Bronchial epithelial cell (primary cell): ENCODE measurements at regions not wholly inside any gene's neighbourhood (a gene's known extent, or its start where the extent isn't known, plus 50 kb on each side); places are given as distances from the start of the nearest gene placed in this dataset.

Source experiments
- DNase-seq: peaks from one replicate; pipeline ENCODE4 v3.0.0-alpha.2; 2010; ENCODE audit warnings: low read depth
- FAIRE-seq: peaks from 2 replicates; lab custom pipeline; 2011; peaks lifted over from hg19 to GRCh38; lab: Jason Lieb, UNC
- H3K27me3 ChIP-seq: 2 replicates; pipeline ENCODE4 v1.5.1; 2011; ENCODE audit warnings: low read length; ENCODE audit not compliant: control insufficient read depth, insufficient read depth
- H3K36me3 ChIP-seq: 2 replicates; pipeline ENCODE4 v1.5.1; 2011; ENCODE audit warnings: low read length; ENCODE audit not compliant: control insufficient read depth, insufficient read depth
- H3K4me3 ChIP-seq: 2 replicates; pipeline ENCODE4 v1.5.1; 2011; ENCODE audit warnings: mild to moderate bottlenecking, low read depth, low read length, control low read depth
- TF ChIP-seq, protein P1 (sequence below): IDR thresholded peaks from 2 replicates; pipeline ENCODE4 v1.5.1; 2011; ENCODE audit warnings: mild to moderate bottlenecking, moderate library complexity, low read length, control low read depth, inconsistent platforms; ENCODE audit not compliant: insufficient read depth, severe bottlenecking

- TF ChIP-seq, protein P1, sequence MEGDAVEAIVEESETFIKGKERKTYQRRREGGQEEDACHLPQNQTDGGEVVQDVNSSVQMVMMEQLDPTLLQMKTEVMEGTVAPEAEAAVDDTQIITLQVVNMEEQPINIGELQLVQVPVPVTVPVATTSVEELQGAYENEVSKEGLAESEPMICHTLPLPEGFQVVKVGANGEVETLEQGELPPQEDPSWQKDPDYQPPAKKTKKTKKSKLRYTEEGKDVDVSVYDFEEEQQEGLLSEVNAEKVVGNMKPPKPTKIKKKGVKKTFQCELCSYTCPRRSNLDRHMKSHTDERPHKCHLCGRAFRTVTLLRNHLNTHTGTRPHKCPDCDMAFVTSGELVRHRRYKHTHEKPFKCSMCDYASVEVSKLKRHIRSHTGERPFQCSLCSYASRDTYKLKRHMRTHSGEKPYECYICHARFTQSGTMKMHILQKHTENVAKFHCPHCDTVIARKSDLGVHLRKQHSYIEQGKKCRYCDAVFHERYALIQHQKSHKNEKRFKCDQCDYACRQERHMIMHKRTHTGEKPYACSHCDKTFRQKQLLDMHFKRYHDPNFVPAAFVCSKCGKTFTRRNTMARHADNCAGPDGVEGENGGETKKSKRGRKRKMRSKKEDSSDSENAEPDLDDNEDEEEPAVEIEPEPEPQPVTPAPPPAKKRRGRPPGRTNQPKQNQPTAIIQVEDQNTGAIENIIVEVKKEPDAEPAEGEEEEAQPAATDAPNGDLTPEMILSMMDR = no peak
- FAIRE-seq = no peak
- Histone ChIP-seq H3K36me3 (no peaks in the 10 kb centered on the region), H3K4me3 (no peak overlapping the region), H3K27me3 (no peaks in the 10 kb centered on the region)
- DNase-seq = peak; percentile 6
Measured at GRCh38 chrX:45889471-45889870, 655.8 kb downstream of the ZNF674 start.

DNA sequence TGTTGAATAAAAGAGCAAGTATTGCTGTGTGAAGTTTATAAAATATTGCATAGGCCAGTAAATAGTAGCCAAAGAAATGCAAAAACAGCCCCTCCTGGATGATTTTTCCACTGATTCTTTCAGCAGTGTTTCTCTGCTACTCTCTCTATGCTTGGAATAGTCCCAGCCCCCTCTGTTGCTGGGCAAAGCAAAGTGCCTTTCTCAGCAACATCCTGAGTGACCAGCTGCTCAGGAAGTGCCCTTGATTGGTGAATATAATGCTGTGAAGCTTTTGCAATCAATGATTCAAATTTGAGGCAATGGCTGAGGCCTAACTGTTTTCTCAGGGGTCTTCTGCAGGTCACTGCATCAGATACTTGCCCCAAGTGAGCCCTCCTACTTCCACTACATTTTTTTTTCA lies 656.7 kb downstream of the ZNF674 start:
- TF ChIP-seq, protein P1 = no peak
- Histone ChIP-seq H3K27me3 (no peaks in the 10 kb centered on the region), H3K4me3 (no peak overlapping the region), H3K36me3 (no peaks in the 10 kb centered on the region)
- no peak for FAIRE-seq
- no peak for DNase-seq

DNA sequence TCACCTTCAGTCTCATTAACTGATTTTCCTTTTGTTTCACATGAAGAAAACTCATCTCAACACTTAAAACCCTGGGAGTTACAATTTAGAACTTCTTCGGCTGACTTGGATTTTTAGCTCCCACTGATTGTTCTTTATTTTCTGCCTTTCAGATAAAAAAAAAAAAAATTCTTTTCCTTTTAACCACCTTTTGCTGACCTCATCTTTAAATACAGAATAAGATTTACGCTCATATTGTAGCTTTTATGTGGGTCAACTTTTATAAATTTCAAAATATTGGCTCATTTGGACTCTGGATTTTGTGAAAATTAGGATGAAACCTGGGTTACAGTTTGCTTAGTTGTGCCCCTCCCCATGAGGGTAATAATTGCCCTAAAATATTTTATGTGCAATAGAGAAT lies 659.3 kb downstream of the ZNF674 start:
- DNase-seq (no peak), FAIRE-seq (no peak)
- Histone ChIP-seq H3K4me3 (no peak overlapping the region), H3K36me3 (no peaks in the 10 kb centered on the region), H3K27me3 (no peaks in the 10 kb centered on the region)
- TF ChIP-seq, protein P1 = no peak

DNA sequence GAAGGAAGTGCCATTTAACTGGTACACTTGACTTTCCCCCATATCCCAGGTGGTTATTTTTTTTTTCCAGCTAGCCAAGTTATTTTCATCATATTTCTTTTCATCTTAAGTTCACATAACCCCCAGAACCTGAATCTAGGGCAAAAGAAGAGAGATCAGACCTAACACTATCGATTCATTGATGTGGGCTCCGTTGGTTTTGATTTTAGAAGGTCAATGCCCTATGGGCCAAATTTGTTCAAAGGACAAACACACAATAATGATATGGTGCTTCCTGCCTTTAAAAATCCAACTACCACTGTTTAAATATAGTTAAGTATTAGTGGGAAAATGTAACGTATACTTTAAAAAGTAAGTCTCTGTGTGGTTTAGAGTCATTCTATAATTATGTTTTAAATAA lies 665.7 kb downstream of the ZNF674 start:
- Histone ChIP-seq H3K27me3 (no peaks in the 10 kb centered on the region), H3K36me3 (no peaks in the 10 kb centered on the region), H3K4me3 (no peak overlapping the region)
- FAIRE-seq (no peak), DNase-seq (no peak)
- TF ChIP-seq, protein P1 = no peak

DNA sequence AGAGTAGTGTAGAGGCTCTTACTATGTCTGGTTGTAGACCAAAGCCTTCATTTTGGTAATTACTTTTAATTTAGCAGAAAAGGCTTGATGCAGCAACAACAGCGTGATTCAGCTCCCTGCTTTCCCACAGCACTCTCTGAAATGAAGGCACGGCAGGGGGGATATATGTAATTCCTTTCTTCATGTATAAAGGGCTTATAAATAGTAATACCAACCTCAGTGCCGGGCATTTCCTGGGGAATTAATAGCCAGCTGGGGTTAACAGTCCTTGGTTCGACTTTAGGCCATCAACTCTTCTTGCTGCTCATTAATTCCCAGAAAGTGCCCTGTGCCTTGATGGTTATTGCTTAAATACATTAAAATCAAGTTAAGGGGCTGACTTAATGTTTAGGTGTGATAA lies 669.0 kb downstream of the ZNF674 start:
- H3K4me3 ChIP-seq = no peak overlapping the region
- DNase-seq = no peak
- no peak for FAIRE-seq

DNA sequence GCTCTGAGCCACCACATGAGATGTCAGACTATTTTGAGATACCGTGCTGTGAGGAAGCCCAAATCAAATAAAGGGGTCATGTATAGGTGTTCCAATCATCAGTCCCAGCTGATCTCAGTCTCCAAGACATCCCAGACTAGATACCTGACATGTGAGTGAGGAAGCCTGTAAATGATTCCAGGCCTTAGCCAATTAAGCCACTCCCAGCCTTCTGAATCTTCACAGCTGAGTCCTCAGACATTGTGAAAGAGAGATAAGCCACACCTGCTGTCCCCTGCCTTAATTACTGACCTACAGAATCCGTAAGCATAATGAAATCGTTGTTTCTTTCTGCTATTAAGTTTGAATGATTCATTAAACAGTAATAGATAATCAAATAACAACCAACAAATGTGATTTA lies 671.4 kb downstream of the ZNF674 start:
- Histone ChIP-seq H3K4me3 (no peak overlapping the region), H3K36me3 (no peaks in the 10 kb centered on the region), H3K27me3 (no peaks in the 10 kb centered on the region)
- FAIRE-seq (no peak), DNase-seq (no peak)
- TF ChIP-seq, protein P1 = no peak

More for the DNA sequence above, 669.0 kb downstream of the ZNF674 start:
- TF ChIP-seq, protein P1 = no peak
- Histone ChIP-seq H3K36me3 (no peaks in the 10 kb centered on the region), H3K27me3 (no peaks in the 10 kb centered on the region)
